ENCODE measurements at regions not wholly inside any gene's neighbourhood (a gene's known extent, or its start where the extent isn't known, plus 50 kb on each side); places are given as distances from the start of the nearest gene placed in this dataset.

- 47 to 61% methylated on average over 5 of the region's 5 CpGs for WGBS, 2 donors
- H3K27ac ChIP-seq, result no peak overlapping the region
- H3K9me3 ChIP-seq, result no peaks in the 10 kb centered on the region
- intact Hi-C loops (cut with DNase I), result no loop called here
- no peak overlapping the region for H3K4me3 ChIP-seq
- peaks cover 0 to 17% (median 15%) of the 10 kb centered on the region in 7 donors for H3K27me3 ChIP-seq
- no peak for TF ChIP-seq CTCF (IDR thresholded peaks at IDR 0.05)
- no peak for ATAC-seq
- H3K4me1 ChIP-seq, result no peaks in the 10 kb centered on the region
- no peak for DNase-seq
- no peaks in the 10 kb centered on the region for H3K36me3 ChIP-seq
Measured at GRCh38 chr13:18948012-18948663, 233.5 kb downstream of the TUBA3C start.

- Histone ChIP-seq H3K27me3 (peaks cover 0 to 18% (median 15%) of the 10 kb centered on the region in 7 donors), H3K4me1 (no peaks in the 10 kb centered on the region), H3K9me3 (no peaks in the 10 kb centered on the region), H3K4me3 (no peak overlapping the region), H3K36me3 (no peaks in the 10 kb centered on the region), H3K27ac (no peak overlapping the region)
- intact Hi-C loops (cut with DNase I), result no loop called here
- DNase-seq, result no peak
- no peak for TF ChIP-seq CTCF (IDR thresholded peaks at IDR 0.05)
- 87 to 88% methylated on average over 3 of the region's 3 CpGs for WGBS, 2 donors
- ATAC-seq, result no peak
Measured at GRCh38 chr13:18947376-18947977, 234.1 kb downstream of the TUBA3C start.

GRCh38 chr13:18946738-18947137 lies 234.9 kb downstream of the TUBA3C start:
- no peak overlapping the region for H3K27ac ChIP-seq
- TF ChIP-seq CTCF (IDR thresholded peaks at IDR 0.05), result no peak
- H3K9me3 ChIP-seq, result no peaks in the 10 kb centered on the region
- H3K4me3 ChIP-seq, result no peak overlapping the region
- ATAC-seq (no peak), DNase-seq (no peak)
- 50 to 51% methylated on average over 7 of the region's 7 CpGs for WGBS, 2 donors
- intact Hi-C loops (cut with DNase I), result no loop called here
- peaks cover 0 to 18% (median 15%) of the 10 kb centered on the region in 7 donors for H3K27me3 ChIP-seq
- H3K36me3 ChIP-seq, result no peaks in the 10 kb centered on the region
- H3K4me1 ChIP-seq, result no peaks in the 10 kb centered on the region

GRCh38 chr13:18944501-18945068 lies 237.0 kb downstream of the TUBA3C start:
- Histone ChIP-seq H3K27ac (no peak overlapping the region), H3K4me1 (no peaks in the 10 kb centered on the region), H3K4me3 (no peak overlapping the region), H3K9me3 (no peaks in the 10 kb centered on the region), H3K27me3 (peaks cover 0 to 19% (median 16%) of the 10 kb centered on the region in 7 donors), H3K36me3 (no peaks in the 10 kb centered on the region)
- DNase-seq (no peak), ATAC-seq (no peak)
- intact Hi-C loops (cut with DNase I), result no loop called here
- WGBS, 2 donors, result 86 to 87% methylated on average over 29 of the region's 29 CpGs
- TF ChIP-seq CTCF (IDR thresholded peaks at IDR 0.05), result no peak
